Prostate gland (tissue), 2 donors: ENCODE measurements at regions not wholly inside any gene's neighbourhood (a gene's known extent, or its start where the extent isn't known, plus 50 kb on each side); places are given as distances from the start of the nearest gene placed in this dataset.

Experiments used
- DNase-seq: peaks from one replicate; pipeline ENCODE4 v3.0.0-alpha.2; 2019; ENCODE audit warnings: low spot score
- H3K27ac ChIP-seq, 2 donors: fragments of 200-600 bp; sonication (generic); 2 replicates each; pipeline ENCODE4 v1.5.1; 2017 to 2019
- H3K27me3 ChIP-seq: fragments of 200-600 bp; sonication (generic); replicated peaks from 2 replicates; pipeline ENCODE4 v1.5.1; 2019; ENCODE audit not compliant: insufficient read depth
- H3K36me3 ChIP-seq, 2 donors: fragments of 200-600 bp; sonication (generic); 1 replicate in 1 of 2; 2 replicates in 1 of 2; pipeline versions ENCODE4 v1.5.1 to v1.8.1; 2017 to 2019
- H3K4me1 ChIP-seq: fragments of 200-600 bp; sonication (generic); replicated peaks from 2 replicates; pipeline ENCODE4 v1.5.1; 2019
- H3K4me3 ChIP-seq, 2 donors: fragments of 200-600 bp; sonication (generic); 2 replicates each; pipeline ENCODE4 v1.5.1; 2017 to 2019
- H3K9me3 ChIP-seq: fragments of 200-600 bp; sonication (generic); 2 replicates; pipeline ENCODE4 v1.5.1; 2017
- POLR2A ChIP-seq: fragments of 450-650 bp; IDR thresholded peaks from one replicate; pipeline ENCODE4 v1.6.1; 2016; ENCODE audit warnings: antibody characterized with exemption, mild to moderate bottlenecking
- POLR2AphosphoS5 ChIP-seq: sonication (generic); formaldehyde crosslinking; IDR thresholded peaks from one replicate; pipeline ENCODE4 v1.6.1; 2017; ENCODE audit warnings: antibody characterized with exemption
- WGBS: methylation state at CpG from one replicate; pipeline ENCODE4 v1.1.5; 2018; 5-methylcytosine and 5-hydroxymethylcytosine counted together
- intact Hi-C: fragments of 100-400 bp; cut with DNase I; formaldehyde crosslinking; loops from one replicate; pipeline ENCODE4 v1.14.2; 2022
- TF ChIP-seq, protein P1 (sequence below), 4 experiments: fragments of 200-600 bp in 2 of 4; fragments of 450-650 bp in 2 of 4; sonication (generic) in 2 of 4; IDR thresholded peaks; 1 replicate in 3 of 4; 2 replicates in 1 of 4; pipeline ENCODE4 v1.5.1; 2016 to 2019; ENCODE audit warnings: antibody characterized with exemption in 4 of 4, mild to moderate bottlenecking in 2 of 4, moderate library complexity in 2 of 4

DNA sequence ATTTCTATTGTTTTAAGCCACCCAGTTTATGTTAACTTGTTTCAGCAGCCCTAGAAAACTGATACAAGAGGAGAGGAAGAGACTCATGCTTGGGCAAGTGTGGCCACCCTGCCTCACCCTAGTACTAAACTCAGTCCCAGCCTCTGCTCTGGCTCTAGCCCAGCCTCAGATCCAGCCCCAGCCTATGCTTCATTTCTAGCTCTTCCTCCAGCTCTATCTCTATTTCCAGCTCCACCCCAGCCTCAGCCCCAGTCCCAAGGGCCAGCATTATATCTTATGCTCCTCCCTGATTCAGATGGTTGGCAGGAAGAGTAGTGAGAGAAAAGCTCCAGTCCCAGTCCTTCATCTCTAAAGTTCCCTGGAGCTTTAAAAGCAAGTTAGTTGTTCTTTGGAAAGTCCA lies 535.5 kb downstream of the PTPRC start:
- no peak for DNase-seq
- H3K9me3 ChIP-seq = no peaks in the 10 kb centered on the region
- H3K27ac ChIP-seq = no peak overlapping the region
- H3K36me3 ChIP-seq = no peaks in the 10 kb centered on the region
- H3K4me1 ChIP-seq = no peaks in the 10 kb centered on the region
- no peak overlapping the region for H3K4me3 ChIP-seq
- intact Hi-C loops = no loop called here
- TF ChIP-seq, protein P1, sequence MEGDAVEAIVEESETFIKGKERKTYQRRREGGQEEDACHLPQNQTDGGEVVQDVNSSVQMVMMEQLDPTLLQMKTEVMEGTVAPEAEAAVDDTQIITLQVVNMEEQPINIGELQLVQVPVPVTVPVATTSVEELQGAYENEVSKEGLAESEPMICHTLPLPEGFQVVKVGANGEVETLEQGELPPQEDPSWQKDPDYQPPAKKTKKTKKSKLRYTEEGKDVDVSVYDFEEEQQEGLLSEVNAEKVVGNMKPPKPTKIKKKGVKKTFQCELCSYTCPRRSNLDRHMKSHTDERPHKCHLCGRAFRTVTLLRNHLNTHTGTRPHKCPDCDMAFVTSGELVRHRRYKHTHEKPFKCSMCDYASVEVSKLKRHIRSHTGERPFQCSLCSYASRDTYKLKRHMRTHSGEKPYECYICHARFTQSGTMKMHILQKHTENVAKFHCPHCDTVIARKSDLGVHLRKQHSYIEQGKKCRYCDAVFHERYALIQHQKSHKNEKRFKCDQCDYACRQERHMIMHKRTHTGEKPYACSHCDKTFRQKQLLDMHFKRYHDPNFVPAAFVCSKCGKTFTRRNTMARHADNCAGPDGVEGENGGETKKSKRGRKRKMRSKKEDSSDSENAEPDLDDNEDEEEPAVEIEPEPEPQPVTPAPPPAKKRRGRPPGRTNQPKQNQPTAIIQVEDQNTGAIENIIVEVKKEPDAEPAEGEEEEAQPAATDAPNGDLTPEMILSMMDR (IDR thresholded peaks at IDR 0.05) = no peak
- TF ChIP-seq POLR2A (no peak), POLR2AphosphoS5 (no peak)
- no peaks in the 10 kb centered on the region for H3K27me3 ChIP-seq

DNA sequence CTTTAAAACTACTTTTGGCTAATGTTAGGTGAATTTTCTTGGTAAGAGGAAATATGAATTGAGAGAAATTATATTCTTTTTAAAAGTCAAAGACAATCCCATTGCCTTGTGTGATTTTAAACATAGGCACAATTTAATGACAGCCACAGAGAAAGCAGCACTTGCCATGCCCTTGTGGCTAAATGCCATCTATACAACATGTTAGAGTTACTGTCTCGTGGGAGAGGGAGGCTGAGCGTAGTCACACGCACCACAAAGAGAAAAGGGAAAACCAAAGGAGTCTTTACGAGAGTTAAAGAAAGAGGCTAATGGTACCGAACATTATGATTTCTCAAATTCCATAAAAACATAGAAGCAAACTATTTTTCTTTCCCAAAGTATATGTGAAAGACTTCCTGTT lies 537.9 kb downstream of the PTPRC start:
- no peaks in the 10 kb centered on the region for H3K4me1 ChIP-seq
- intact Hi-C loops = no loop called here

DNA sequence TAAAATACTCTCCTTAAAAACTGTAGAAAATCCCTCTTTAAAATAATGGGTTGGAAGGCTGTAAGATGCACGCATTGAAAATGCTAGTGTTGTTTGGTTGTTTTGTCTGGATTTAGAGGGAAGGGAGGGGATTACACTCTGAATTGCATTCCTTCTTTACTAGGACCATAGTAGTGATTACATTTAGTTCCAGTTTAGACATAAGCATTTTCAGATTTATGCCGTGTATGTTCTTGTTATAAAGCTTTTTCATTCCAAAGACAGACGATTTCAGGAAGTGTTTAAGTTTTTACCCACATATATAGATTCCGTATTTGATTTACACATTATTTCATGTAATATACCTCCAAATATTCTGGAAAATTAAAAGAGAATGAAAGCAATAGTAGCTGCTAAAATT lies 538.4 kb downstream of the PTPRC start:
- Histone ChIP-seq H3K4me3 (no peak overlapping the region), H3K27ac (no peak overlapping the region), H3K36me3 (no peaks in the 10 kb centered on the region), H3K27me3 (no peaks in the 10 kb centered on the region), H3K4me1 (no peaks in the 10 kb centered on the region), H3K9me3 (no peaks in the 10 kb centered on the region)
- no peak for DNase-seq
- no peak for TF ChIP-seq POLR2A
- no peak for TF ChIP-seq POLR2AphosphoS5
- TF ChIP-seq, protein P1 (IDR thresholded peaks at IDR 0.05) = no peak
- 91% methylated on average over 4 of the region's 4 CpGs for WGBS
- intact Hi-C loops = no loop called here

More for the DNA sequence above, 537.9 kb downstream of the PTPRC start:
- Histone ChIP-seq H3K4me3 (no peak overlapping the region), H3K27me3 (no peaks in the 10 kb centered on the region), H3K9me3 (no peaks in the 10 kb centered on the region), H3K36me3 (no peaks in the 10 kb centered on the region), H3K27ac (no peak overlapping the region)
- TF ChIP-seq POLR2AphosphoS5 = no peak
- 75% methylated on average over 5 of the region's 5 CpGs for WGBS
- DNase-seq = no peak

DNA sequence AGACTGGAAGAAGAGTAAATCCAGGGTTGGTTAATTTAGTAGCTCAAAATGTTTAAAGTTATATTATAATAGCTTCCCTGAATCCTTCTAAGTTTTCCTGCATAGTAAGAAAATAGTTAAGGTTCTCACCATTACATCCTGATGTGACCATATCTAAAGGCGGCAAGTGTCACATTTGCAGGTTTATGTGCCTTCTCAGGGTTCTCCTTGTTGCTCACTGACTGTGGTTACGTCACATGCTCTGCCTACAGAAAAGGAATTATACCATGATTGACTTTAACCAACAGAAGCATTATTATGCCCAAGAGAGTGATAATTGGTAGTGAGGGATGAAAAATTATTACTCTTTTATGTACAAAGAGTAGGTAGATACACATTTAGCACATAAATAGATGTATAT lies 539.8 kb downstream of the PTPRC start:
- H3K36me3 ChIP-seq = no peaks in the 10 kb centered on the region
- no peaks in the 10 kb centered on the region for H3K4me1 ChIP-seq
- no peak overlapping the region for H3K4me3 ChIP-seq
- intact Hi-C loops = no loop called here
- no peak overlapping the region for H3K27ac ChIP-seq
- 90% methylated on average over 2 of the region's 2 CpGs for WGBS
- TF ChIP-seq POLR2A (no peak), POLR2AphosphoS5 (no peak)
- TF ChIP-seq, protein P1 (IDR thresholded peaks at IDR 0.05) = no peak
- no peak for DNase-seq
- H3K9me3 ChIP-seq = no peaks in the 10 kb centered on the region
- no peaks in the 10 kb centered on the region for H3K27me3 ChIP-seq

DNA sequence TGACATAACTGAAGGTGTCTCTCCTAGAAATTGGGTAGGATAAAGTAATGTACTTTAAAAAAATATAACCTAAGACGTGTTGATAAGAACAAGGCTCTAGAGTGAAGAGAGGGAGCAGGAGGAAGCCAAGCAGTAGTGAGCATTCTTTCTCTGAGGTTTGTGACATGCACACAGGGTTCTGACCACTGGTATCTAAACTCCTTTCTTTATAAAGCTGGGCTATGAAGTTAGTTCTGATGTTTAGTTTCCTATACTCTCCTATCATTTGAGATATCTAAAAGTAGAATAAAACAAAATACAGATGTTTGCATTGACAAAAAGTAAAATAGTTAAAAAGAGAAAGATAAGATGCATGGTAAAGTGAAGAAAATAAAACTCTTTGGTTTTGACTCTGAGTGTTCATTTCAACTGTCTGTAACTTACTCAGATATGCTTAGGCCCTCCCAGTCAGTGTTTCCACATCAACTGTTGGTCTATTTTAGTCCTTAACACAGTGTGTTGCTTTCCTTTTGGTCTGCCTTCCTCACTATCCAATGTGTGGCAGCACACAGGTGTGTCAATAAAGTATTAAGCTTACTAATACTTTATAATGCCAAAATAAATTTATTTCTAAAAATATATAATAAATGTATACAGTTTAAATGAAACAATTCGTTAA lies 543.5 kb downstream of the PTPRC start:
- DNase-seq = no peak
- H3K4me3 ChIP-seq = no peak overlapping the region
- TF ChIP-seq POLR2AphosphoS5 (no peak), POLR2A (no peak)
- TF ChIP-seq, protein P1 (IDR thresholded peaks at IDR 0.05) = no peak
- no peaks in the 10 kb centered on the region for H3K36me3 ChIP-seq
- intact Hi-C loops = no loop called here
- H3K27ac ChIP-seq = no peak overlapping the region
- H3K9me3 ChIP-seq = no peaks in the 10 kb centered on the region
- WGBS = 56% methylated on average over 2 of the region's 2 CpGs
- H3K27me3 ChIP-seq = no peaks in the 10 kb centered on the region
- no peaks in the 10 kb centered on the region for H3K4me1 ChIP-seq
